ENCODE measurements at regions not wholly inside any gene's neighbourhood (a gene's known extent, or its start where the extent isn't known, plus 50 kb on each side); places are given as distances from the start of the nearest gene placed in this dataset.
A peak's percentile ranks its signal among the peaks of the same experiment; 100 is the strongest.

GRCh38 chr6:166050559-166050958 lies 117.1 kb downstream of the TBXT start:
- DNase-seq (ENCODE audit: low read depth, low spot score), result no peak

- no peak for DNase-seq (ENCODE audit: low read depth, low spot score)
These were observed 120.7 kb downstream of the TBXT start for GRCh38 chr6:166046982-166047381.

GRCh38 chr6:166046226-166046625 lies 121.4 kb downstream of the TBXT start:
- DNase-seq (ENCODE audit: low read depth, low spot score), result peak; percentile 22

- no peak for DNase-seq (ENCODE audit: low read depth, low spot score)
These were observed 121.8 kb downstream of the TBXT start for GRCh38 chr6:166045860-166046200.

GRCh38 chr6:166045173-166045859 lies 122.3 kb downstream of the TBXT start:
- DNase-seq (ENCODE audit: low read depth, low spot score), result no peak

- no peak for DNase-seq (ENCODE audit: low read depth, low spot score)
These were observed 126.4 kb downstream of the TBXT start for GRCh38 chr6:166041277-166041676.

- no peak for DNase-seq (ENCODE audit: low read depth, low spot score)
These were observed 127.4 kb downstream of the TBXT start for GRCh38 chr6:166040292-166040691.

- no peak for DNase-seq (ENCODE audit: low read depth, low spot score)
These were observed 131.1 kb downstream of the TBXT start for GRCh38 chr6:166036316-166037095.

- DNase-seq (ENCODE audit: low read depth, low spot score), result no peak
These were observed 135.1 kb downstream of the TBXT start for GRCh38 chr6:166032366-166033200.

- no peak for DNase-seq (ENCODE audit: low read depth, low spot score)
These were observed 136.4 kb downstream of the TBXT start for GRCh38 chr6:166031275-166031674.

- DNase-seq (ENCODE audit: low read depth, low spot score), result no peak
These were observed 138.1 kb downstream of the TBXT start for GRCh38 chr6:166029506-166029905.

- no peak for DNase-seq (ENCODE audit: low read depth, low spot score)
These were observed 139.9 kb downstream of the TBXT start for GRCh38 chr6:166027761-166028160.

GRCh38 chr6:166026586-166027126 lies 141.0 kb downstream of the TBXT start:
- no peak for DNase-seq (ENCODE audit: low read depth, low spot score)

- no peak for DNase-seq (ENCODE audit: low read depth, low spot score)
These were observed 142.3 kb downstream of the TBXT start for GRCh38 chr6:166025149-166025898.

- no peak for DNase-seq (ENCODE audit: low read depth, low spot score)
These were observed 143.4 kb downstream of the TBXT start for GRCh38 chr6:166024252-166024651.

- no peak for DNase-seq (ENCODE audit: low read depth, low spot score)
These were observed 144.2 kb downstream of the TBXT start for GRCh38 chr6:166023273-166023989.

- DNase-seq (ENCODE audit: low read depth, low spot score), result no peak
These were observed 146.2 kb downstream of the TBXT start for GRCh38 chr6:166021429-166021828.

- DNase-seq (ENCODE audit: low read depth, low spot score), result no peak
These were observed 148.4 kb downstream of the TBXT start for GRCh38 chr6:166019214-166019613.

GRCh38 chr6:166017032-166017635 lies 150.5 kb downstream of the TBXT start:
- DNase-seq (ENCODE audit: low read depth, low spot score), result no peak

GRCh38 chr6:166014966-166015365 lies 152.7 kb downstream of the TBXT start:
- DNase-seq (ENCODE audit: low read depth, low spot score), result no peak
